ENCODE measurements at regions not wholly inside any gene's neighbourhood (a gene's known extent, or its start where the extent isn't known, plus 50 kb on each side); places are given as distances from the start of the nearest gene placed in this dataset.

DNA sequence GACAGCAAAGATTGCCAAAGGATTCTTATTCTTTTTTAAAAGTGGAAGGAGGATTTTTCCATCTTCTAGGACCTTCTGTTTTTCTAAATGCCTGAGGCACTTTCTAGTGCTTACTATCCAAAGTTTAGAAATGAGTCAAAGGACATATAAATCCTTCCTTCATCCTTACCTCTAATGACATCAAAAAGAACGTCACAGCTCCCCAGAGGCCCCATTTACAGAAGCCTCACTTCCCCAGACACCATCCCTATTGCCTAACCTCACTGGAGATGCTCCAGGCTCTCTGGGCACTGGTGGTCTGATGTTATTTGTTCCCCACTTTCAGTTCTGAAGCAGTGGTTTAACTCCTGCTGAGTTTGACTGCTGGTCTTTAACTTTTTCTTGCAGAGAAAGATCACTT is 504.3 kb downstream of the AGTPBP1 start:
- no peak for TF ChIP-seq EP300 (IDR thresholded peaks at IDR 0.05; ENCODE audit: low read depth)
- TF ChIP-seq, protein P1, sequence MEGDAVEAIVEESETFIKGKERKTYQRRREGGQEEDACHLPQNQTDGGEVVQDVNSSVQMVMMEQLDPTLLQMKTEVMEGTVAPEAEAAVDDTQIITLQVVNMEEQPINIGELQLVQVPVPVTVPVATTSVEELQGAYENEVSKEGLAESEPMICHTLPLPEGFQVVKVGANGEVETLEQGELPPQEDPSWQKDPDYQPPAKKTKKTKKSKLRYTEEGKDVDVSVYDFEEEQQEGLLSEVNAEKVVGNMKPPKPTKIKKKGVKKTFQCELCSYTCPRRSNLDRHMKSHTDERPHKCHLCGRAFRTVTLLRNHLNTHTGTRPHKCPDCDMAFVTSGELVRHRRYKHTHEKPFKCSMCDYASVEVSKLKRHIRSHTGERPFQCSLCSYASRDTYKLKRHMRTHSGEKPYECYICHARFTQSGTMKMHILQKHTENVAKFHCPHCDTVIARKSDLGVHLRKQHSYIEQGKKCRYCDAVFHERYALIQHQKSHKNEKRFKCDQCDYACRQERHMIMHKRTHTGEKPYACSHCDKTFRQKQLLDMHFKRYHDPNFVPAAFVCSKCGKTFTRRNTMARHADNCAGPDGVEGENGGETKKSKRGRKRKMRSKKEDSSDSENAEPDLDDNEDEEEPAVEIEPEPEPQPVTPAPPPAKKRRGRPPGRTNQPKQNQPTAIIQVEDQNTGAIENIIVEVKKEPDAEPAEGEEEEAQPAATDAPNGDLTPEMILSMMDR (IDR thresholded peaks at IDR 0.05): no peak
- no peak for TF ChIP-seq POLR2A (IDR thresholded peaks at IDR 0.05)

Data from transverse colon (tissue), 3 donors.